Esophagus muscularis mucosa (tissue), 4 donors: ENCODE measurements at regions not wholly inside any gene's neighbourhood (a gene's known extent, or its start where the extent isn't known, plus 50 kb on each side); places are given as distances from the start of the nearest gene placed in this dataset.

Experiments used
- DNase-seq: peaks from one replicate; pipeline ENCODE4 v3.0.0-alpha.2; 2017; ENCODE audit errors: extremely low spot score
- H3K27ac ChIP-seq, 4 donors: fragments of 200-600 bp; sonication (generic); replicated peaks in 1 of 4; 1 replicate in 3 of 4; 2 replicates in 1 of 4; pipeline ENCODE4 v1.5.1; 2016 to 2019; ENCODE audit warnings: mild to moderate bottlenecking in 1 of 4
- H3K27me3 ChIP-seq, 4 donors: fragments of 200-600 bp; sonication (generic); one replicate each; pipeline versions ENCODE4 v1.5.1 to v1.6.0; 2016 to 2019
- H3K36me3 ChIP-seq, 4 donors: fragments of 200-600 bp; sonication (generic); one replicate each; pipeline ENCODE4 v1.5.1; 2016 to 2019
- H3K4me1 ChIP-seq, 4 donors: fragments of 200-600 bp; sonication (generic); one replicate each; pipeline ENCODE4 v1.5.1; 2016 to 2019
- H3K4me3 ChIP-seq, 4 donors: fragments of 200-600 bp; sonication (generic); 1 replicate in 2 of 4; 2 replicates in 2 of 4; pipeline ENCODE4 v1.5.1; 2016 to 2019; ENCODE audit warnings: mild to moderate bottlenecking in 4 of 4, moderate library complexity in 1 of 4
- H3K9me3 ChIP-seq, 4 donors: fragments of 200-600 bp; sonication (generic); 1 replicate in 3 of 4; 2 replicates in 1 of 4; pipeline ENCODE4 v1.5.1; 2016 to 2019
- CTCF ChIP-seq, 3 experiments: fragments of 200-600 bp in 2 of 3; fragments of 450-650 bp in 1 of 3; sonication (generic) in 2 of 3; IDR thresholded peaks; one replicate each; pipeline ENCODE4 v1.5.1; 2017 to 2019; ENCODE audit warnings: antibody characterized with exemption in 3 of 3, mild to moderate bottlenecking in 2 of 3, moderate library complexity in 1 of 3
- EP300 ChIP-seq: sonication (generic); formaldehyde crosslinking; IDR thresholded peaks from one replicate; pipeline ENCODE4 v1.6.1; 2017; ENCODE audit warnings: antibody characterized with exemption
- POLR2A ChIP-seq: fragments of 450-650 bp; IDR thresholded peaks from one replicate; pipeline ENCODE4 v1.6.1; 2017; ENCODE audit warnings: antibody characterized with exemption, moderate library complexity, mild to moderate bottlenecking, low read depth
- POLR2AphosphoS5 ChIP-seq, 2 donors: sonication (generic); formaldehyde crosslinking; IDR thresholded peaks; one replicate each; pipeline ENCODE4 v1.6.1; 2017; ENCODE audit warnings: antibody characterized with exemption in 2 of 2
- WGBS: methylation state at CpG from one replicate; pipeline ENCODE4 v1.1.5; 2018; 5-methylcytosine and 5-hydroxymethylcytosine counted together
- intact Hi-C: fragments of 100-400 bp; cut with DNase I; formaldehyde crosslinking; loops from one replicate; pipeline ENCODE4 v1.15.1; 2023

DNA sequence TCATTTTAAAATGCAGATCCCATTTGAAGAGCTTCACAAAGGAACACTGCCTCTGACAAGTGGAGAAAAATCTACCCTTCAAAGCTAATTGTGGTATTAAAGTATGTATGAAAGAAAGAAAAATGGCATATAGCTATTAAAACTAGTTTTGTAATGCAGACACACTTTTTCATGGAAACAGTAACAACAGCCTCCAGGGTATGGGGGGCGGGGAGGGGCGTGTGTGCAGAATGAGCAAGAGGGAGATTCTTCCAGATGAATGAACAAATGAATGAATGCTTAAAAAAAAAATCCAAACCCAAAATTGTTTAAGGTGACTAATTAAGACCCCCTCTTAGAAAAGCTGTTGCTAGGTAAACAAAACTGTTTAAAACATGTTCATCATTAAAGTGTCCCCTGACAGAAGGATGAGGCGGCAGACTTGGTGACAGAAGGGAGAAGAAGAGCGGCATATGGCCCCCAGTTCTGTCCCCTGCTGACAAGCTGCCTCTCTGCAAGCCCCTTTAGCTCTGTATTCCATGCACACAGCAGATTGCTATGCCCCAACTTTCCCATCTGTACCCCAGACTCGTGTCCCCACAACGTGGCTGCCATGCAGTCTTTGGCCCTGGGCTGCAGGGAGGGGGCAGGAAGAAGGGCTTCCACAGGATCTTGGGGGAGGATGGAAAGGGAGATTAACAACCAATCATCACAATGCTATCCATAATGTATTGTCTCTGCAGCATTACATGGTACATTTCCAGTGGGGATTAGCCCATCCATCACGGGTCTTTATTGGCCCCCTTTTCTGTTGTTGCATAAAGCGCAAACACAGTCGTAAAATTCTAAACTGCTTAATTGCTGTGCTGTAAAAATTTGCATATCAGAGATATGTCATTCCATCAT is 108.4 kb upstream of the OLIG3 start:
- no peaks in the 10 kb centered on the region for H3K9me3 ChIP-seq
- 65% methylated on average over 9 of the region's 9 CpGs for WGBS
- peaks cover 0 to 8% (median 0%) of the 10 kb centered on the region in 4 donors for H3K27me3 ChIP-seq
- no peaks in the 10 kb centered on the region for H3K4me1 ChIP-seq
- H3K27ac ChIP-seq, result no peak overlapping the region
- intact Hi-C loops, result no loop called here
- no peak overlapping the region for H3K4me3 ChIP-seq
- H3K36me3 ChIP-seq, result no peaks in the 10 kb centered on the region
- no peak for DNase-seq
- TF ChIP-seq EP300 (no peak), CTCF (IDR thresholded peaks at IDR 0.05) (no peak), POLR2A (no peak), POLR2AphosphoS5 (IDR thresholded peaks at IDR 0.05) (no peak)

GRCh38 chr6:137610702-137611101 is 116.5 kb upstream of the OLIG3 start:
- Histone ChIP-seq H3K27ac (no peak overlapping the region), H3K27me3 (no peaks in the 10 kb centered on the region), H3K4me1 (no peaks in the 10 kb centered on the region), H3K9me3 (peaks cover 0 to 12% (median 0%) of the 10 kb centered on the region in 4 donors), H3K4me3 (no peak overlapping the region), H3K36me3 (no peaks in the 10 kb centered on the region)
- TF ChIP-seq CTCF (IDR thresholded peaks at IDR 0.05) (no peak), POLR2A (no peak), POLR2AphosphoS5 (IDR thresholded peaks at IDR 0.05) (no peak), EP300 (no peak)
- DNase-seq, result no peak
- intact Hi-C loops, result no loop called here
- WGBS, result 81% methylated on average over 2 of the region's 2 CpGs

DNA sequence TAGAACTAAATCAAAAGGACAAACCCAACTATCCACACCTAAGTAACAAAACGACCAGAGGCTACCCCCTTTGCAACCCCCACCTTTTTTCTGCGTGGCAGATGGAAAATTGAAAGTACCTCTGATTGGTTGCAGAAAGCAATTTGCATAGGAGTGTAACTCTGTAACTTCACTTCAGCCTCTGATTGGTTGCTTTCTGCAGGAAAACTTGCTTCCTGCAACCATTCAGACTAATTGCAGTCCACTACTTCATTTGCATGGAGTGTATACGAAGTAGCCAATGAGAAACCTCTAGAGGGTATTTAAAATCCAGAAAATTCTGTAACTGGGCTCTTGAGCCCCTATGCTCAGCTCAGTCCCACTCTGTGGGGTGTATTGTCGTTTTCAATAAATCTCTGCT is 129.1 kb upstream of the OLIG3 start:
- H3K9me3 ChIP-seq, result no peaks in the 10 kb centered on the region
- H3K4me3 ChIP-seq, result no peak overlapping the region
- H3K27ac ChIP-seq, result no peak overlapping the region
- intact Hi-C loops, result no loop called here
- WGBS, result 72% methylated on average over 4 of the region's 4 CpGs
- no peaks in the 10 kb centered on the region for H3K36me3 ChIP-seq
- DNase-seq, result no peak
- no peaks in the 10 kb centered on the region for H3K4me1 ChIP-seq
- no peaks in the 10 kb centered on the region for H3K27me3 ChIP-seq
- no peak for TF ChIP-seq POLR2AphosphoS5 (IDR thresholded peaks at IDR 0.05)
- TF ChIP-seq POLR2A, result no peak
- no peak for TF ChIP-seq CTCF (IDR thresholded peaks at IDR 0.05)
- TF ChIP-seq EP300, result no peak

- no peak for DNase-seq
- H3K27ac ChIP-seq, result no peak overlapping the region
- intact Hi-C loops, result no loop called here
- TF ChIP-seq EP300 (no peak), POLR2AphosphoS5 (IDR thresholded peaks at IDR 0.05) (no peak), CTCF (IDR thresholded peaks at IDR 0.05) (no peak), POLR2A (no peak)
- WGBS, result 94% methylated on average over 7 of the region's 8 CpGs
- H3K4me3 ChIP-seq, result no peak overlapping the region
- no peaks in the 10 kb centered on the region for H3K36me3 ChIP-seq
- H3K9me3 ChIP-seq, result no peaks in the 10 kb centered on the region
- no peaks in the 10 kb centered on the region for H3K27me3 ChIP-seq
- H3K4me1 ChIP-seq, result no peaks in the 10 kb centered on the region
Observed at GRCh38 chr6:137625100-137625661, 131.0 kb upstream of the OLIG3 start.
